GM19324 (cell line): ENCODE measurements at regions not wholly inside any gene's neighbourhood (a gene's known extent, or its start where the extent isn't known, plus 50 kb on each side); places are given as distances from the start of the nearest gene placed in this dataset.
"Not testable (repeated sequence)": the region's sequence is repeated elsewhere in the genome, so short reads cannot be mapped to it uniquely, and the experiment has no call there.

Experiments
- ATAC-seq: cut with Tn5 transposase; IDR thresholded peaks from one replicate; pipeline ENCODE4 v1.9.1; 2021; ENCODE audit warnings: mild to moderate bottlenecking, moderate library complexity; ENCODE audit not compliant: unreplicated experiment, low FRiP score

- ATAC-seq = no peak
These were observed 295.1 kb upstream of the ZNF337 start for GRCh38 chr20:25991756-25992130.

GRCh38 chr20:25991051-25991755 lies 294.6 kb upstream of the ZNF337 start:
- no peak for ATAC-seq

DNA sequence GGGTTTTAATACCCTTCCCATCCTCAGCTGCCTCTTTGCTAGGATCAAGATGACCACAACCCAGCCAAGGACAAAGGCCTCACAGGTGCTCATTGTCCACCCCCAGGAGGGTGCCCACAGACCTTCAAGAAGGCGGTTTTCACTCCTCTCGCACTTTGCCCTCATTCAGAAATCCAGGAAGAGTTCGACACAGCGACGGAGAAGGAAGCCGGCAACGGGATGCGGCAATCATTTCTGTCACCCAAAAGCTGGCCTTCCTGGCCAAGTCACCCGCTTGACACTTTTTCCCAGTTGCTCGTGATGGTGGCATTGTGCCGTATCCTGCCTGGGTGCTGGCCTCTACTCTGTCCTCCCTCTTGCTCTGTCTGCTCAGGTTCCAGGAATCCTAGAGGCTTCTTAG lies 293.0 kb upstream of the ZNF337 start:
- ATAC-seq = not testable (repeated sequence)

DNA sequence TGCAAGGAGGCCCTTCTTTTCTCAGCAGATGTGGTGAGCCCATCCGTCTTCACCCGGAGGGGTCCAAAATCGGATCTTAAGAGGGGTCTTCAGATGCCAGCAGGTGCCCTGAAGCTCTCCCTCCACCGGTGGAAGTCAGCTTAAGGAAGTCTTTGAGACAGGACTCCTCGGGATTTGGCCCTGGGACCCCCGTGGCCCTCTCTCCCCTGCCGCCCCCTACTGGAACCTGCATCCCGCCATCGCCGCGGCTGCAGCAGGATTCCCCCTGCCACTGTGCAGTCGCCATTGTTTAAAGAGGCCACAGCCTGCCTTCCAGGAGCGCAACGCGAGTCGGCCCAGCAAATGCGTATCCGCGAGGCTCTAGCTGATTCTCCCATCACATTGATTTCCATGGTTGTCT lies 292.5 kb upstream of the ZNF337 start:
- no peak for ATAC-seq

DNA sequence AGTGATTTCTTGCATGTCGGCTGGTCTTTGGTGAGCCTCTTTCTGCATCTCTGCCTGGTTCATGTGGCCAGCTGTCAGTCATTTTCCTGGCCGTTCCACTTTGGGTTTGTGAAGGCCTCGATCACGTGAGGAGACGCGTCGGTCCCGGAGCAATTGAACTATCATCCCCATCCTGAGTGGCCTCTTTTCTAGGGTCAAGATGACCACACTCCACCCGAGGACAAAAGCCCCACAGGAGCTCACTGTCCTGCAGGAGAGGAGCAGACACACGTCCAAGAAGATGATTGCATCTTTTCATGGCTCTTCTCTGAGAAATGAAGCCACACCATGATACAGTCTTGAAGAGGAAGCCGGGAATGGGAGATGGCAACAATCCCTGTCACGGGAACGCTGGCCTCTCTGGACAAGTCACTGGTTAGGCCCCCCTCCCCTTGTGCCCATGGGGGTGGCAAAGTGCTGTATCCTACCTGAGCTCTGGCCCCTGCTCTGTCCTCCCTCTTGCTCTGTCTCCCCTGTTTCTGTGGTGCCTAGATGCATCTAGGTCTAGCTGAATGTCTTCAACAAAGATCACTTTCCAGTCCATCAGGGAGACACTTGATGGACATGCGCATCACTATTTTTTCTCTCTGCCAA lies 291.4 kb upstream of the ZNF337 start:
- ATAC-seq = not testable (repeated sequence)

- ATAC-seq = peak; percentile 89
These were observed 290.6 kb upstream of the ZNF337 start for GRCh38 chr20:25987073-25987927.

DNA sequence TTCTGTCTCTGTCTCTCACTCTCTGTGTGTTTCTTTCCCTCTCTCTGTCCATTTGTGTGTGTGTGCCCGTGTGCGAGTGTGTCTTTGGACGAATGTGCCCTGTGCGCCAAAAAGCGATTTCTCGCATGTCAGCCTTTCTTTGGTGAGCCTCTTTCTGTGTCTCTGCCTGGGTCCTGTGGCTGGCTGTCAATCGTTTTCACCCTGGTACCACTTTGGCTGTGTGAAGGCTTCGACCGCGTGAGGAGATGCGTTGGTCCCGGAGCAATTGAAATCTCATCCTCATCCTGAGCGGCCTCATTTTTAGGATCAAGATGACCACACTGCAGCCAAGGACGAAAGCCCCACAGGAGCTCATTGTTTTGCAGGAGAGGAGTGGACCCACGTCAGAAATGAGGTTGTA lies 288.9 kb upstream of the ZNF337 start:
- ATAC-seq = no peak

- peak; percentile 41 for ATAC-seq
These were observed 288.3 kb upstream of the ZNF337 start for GRCh38 chr20:25984933-25985332.

DNA sequence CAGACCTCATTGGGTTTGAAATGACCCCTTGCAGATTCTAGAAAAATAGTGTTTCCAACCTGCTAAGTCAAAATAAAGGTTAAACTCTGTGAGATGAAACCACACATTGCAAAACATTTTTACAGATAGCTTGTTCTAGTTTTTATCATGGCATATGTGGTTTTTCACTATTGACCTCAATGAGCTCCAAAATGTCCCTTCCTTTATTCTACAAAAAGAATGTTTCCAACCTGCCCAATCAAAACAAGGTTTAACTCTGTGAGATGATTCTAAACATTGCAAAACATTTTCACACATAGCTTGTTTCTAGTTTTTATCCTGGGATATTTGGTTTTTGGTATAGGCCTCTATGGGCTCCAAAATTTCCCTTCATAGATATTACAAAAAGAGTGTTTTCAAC lies 286.0 kb upstream of the ZNF337 start:
- not testable (repeated sequence) for ATAC-seq

GRCh38 chr20:25978450-25979190 lies 282.0 kb upstream of the ZNF337 start:
- ATAC-seq = not testable (repeated sequence)

GRCh38 chr20:25975816-25976215 lies 279.2 kb upstream of the ZNF337 start:
- not testable (repeated sequence) for ATAC-seq

GRCh38 chr20:25965203-25965602 lies 268.6 kb upstream of the ZNF337 start:
- ATAC-seq = not testable (repeated sequence)

GRCh38 chr20:25953876-25954275 lies 257.2 kb upstream of the ZNF337 start:
- ATAC-seq = not testable (repeated sequence)

- not testable (repeated sequence) for ATAC-seq
These were observed 238.6 kb upstream of the ZNF337 start for GRCh38 chr20:25935230-25935629.

DNA sequence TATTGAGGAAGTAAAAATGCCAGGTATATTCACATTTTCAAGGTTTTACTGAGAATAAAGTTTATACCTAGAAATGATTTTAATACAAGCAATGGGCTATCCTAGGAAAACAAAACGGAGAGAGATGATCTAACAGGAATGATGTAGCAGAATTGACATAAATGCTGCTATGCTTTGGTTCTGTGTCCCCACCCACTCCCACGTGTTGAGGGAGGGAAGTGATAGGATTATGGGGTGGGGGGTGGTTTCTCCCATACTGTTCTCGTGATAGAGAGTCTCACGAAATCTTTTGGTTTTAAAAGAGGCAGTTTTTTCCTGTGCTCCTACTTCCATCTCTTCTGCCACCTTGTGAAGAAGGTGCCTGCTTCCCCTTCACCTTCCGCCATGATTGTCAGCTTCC lies 236.2 kb upstream of the ZNF337 start:
- ATAC-seq = not testable (repeated sequence)

GRCh38 chr20:25932170-25932569 lies 235.5 kb upstream of the ZNF337 start:
- not testable (repeated sequence) for ATAC-seq

DNA sequence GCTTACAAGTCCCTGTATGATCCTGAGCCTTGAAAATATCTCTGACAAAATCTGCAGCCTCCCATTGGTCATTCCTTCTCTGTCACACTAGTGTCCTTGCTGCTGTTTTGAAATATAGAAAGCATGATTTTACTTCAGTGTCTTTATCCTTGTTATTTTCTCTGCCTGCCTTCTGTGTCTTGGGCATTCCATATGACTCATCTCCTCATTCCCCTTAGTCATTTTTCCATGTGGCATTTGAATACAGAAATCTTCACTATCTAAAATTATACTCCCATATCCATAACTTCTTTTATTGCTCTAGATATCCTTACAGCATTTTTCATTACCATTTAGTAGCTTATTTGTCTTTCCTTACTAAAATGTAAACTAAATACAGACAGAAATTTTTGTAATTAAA lies 205.7 kb upstream of the ZNF337 start:
- ATAC-seq = not testable (repeated sequence)

GRCh38 chr20:25898663-25899062 lies 202.0 kb upstream of the ZNF337 start:
- not testable (repeated sequence) for ATAC-seq

- not testable (repeated sequence) for ATAC-seq
These were observed 182.4 kb upstream of the ZNF337 start for GRCh38 chr20:25879096-25879495.

GRCh38 chr20:25868650-25868979 lies 172.0 kb upstream of the ZNF337 start:
- ATAC-seq = not testable (repeated sequence)
